ENCODE measurements at regions not wholly inside any gene's neighbourhood (a gene's known extent, or its start where the extent isn't known, plus 50 kb on each side); places are given as distances from the start of the nearest gene placed in this dataset.
A peak's percentile ranks its signal among the peaks of the same experiment; 100 is the strongest.

DNA sequence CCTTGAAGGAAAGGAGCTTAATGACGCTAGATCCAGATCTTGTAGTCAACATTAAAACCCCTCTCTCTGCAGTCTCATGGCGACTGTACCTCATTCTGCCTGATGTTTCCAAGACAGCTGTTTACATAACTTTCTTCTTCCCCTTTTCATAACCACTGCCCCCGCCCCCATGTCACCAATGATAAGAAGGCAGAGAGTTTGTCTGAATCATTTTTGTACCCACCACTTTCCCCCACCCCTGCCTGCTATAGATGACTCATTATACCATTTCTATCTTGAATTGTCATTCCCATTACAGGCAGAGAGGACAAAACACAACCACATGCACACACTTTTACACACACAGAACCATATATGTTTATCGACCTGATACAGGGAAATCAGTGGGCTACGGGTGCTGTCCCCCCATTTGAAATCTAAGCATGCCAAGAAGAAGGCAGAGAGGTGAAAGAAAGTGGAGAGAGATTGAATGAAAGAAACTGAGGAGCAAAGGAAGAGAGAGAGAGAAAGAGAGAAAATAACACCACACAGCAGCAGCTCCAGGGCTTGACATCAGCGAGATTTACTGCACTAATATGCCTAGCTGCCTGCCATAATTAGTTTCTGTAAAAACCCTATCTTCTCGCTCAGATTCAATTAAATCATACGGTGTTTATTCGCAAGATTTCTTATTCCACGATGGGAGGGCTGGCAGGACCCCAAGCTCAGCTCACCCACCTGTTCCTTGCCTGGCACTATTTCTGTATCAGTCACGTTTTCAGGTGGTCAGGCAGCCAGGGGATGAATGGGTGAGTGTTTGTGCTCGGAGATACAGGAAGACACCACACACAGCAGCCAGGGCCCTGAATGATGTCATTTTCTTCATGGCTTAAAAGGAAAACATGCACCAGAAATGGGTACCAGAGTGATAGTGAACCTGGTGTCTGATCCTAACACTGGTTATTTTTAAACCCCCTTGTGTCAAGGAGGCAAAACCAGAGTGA lies 114.3 kb upstream of the SERP2 start:
- peak; percentile 48 for DNase-seq (ENCODE audit: low read depth)
- TF ChIP-seq CTCF (conservative IDR thresholded peaks at IDR 0.05; ENCODE audit: low read depth, low read length), result no peak
- no peak overlapping the region for H3K4me3 ChIP-seq (ENCODE audit: low read depth, low read length)

DNA sequence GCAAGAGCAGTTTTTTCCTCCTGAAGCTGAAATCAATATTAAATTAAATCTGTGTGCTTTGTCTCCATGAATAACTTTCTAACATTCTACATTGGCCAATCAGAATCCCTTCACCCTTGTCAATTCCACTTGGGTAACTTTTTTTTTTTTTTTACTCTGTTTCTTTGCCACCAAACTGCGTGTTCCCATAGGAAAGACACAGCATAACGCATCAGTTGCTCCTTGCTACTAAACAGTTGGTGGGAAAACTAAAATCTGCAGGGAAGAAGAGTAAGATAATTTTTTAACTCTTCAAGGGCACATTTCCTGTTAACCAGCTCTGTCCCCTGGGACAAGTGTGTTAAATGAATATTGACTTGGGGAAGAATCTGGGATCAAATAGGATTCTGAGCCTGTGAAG lies 113.3 kb upstream of the SERP2 start:
- no peak for DNase-seq (ENCODE audit: low read depth)
- no peak for TF ChIP-seq CTCF (conservative IDR thresholded peaks at IDR 0.05; ENCODE audit: low read depth, low read length)
- H3K4me3 ChIP-seq (ENCODE audit: low read depth, low read length), result no peak overlapping the region

GRCh38 chr13:44263751-44264620 lies 109.6 kb upstream of the SERP2 start:
- TF ChIP-seq CTCF (conservative IDR thresholded peaks at IDR 0.05; ENCODE audit: low read depth, low read length), result no peak
- DNase-seq (ENCODE audit: low read depth), result peak; percentile 88
- no peak overlapping the region for H3K4me3 ChIP-seq (ENCODE audit: low read depth, low read length)

DNA sequence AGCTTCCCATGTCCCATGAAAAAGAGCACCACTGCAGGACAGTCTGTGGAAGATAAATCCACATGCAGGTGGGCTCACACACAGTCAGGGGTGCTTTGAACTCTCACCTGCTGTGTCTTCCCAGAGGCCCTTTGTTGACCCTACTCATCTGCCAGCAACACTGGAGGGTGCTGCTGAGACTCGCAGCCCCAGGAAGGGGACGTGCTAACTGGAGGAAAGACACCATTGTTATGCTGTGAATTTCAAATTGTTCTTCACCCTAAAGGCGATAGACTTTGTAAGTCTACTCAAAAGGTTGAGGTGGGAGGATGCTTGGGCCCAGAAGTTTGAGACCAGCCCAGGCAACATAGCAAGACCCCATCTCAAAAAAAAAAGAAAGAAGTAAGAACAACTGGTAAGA lies 107.3 kb upstream of the SERP2 start:
- DNase-seq (ENCODE audit: low read depth), result no peak
- no peak overlapping the region for H3K4me3 ChIP-seq (ENCODE audit: low read depth, low read length)

GRCh38 chr13:44266772-44267171 lies 106.9 kb upstream of the SERP2 start:
- no peak overlapping the region for H3K4me3 ChIP-seq (ENCODE audit: low read depth, low read length)
- TF ChIP-seq CTCF (conservative IDR thresholded peaks at IDR 0.05; ENCODE audit: low read depth, low read length), result no peak
- DNase-seq (ENCODE audit: low read depth), result no peak

More for the DNA sequence above, 107.3 kb upstream of the SERP2 start:
- no peak for TF ChIP-seq CTCF (conservative IDR thresholded peaks at IDR 0.05; ENCODE audit: low read depth, low read length)

DNA sequence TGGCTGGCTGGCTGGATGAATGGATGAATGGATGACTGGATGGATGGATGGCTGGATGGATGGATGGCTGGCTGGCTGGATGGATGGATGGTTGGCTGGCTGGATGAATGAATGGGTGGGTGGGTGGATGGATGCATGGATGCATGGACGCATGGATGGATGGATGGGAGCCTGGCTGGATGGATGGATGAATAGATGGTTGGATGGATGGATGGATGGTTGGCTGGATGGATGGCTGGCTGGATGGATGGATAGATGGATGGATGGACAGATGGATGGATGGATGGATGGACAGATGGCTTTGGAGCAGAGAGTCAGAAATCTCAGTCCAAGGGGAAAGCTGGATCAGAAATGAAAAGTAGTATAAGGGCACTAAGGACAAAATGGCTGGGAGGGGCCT lies 106.4 kb upstream of the SERP2 start:
- no peak for TF ChIP-seq CTCF (conservative IDR thresholded peaks at IDR 0.05; ENCODE audit: low read depth, low read length)
- no peak for DNase-seq (ENCODE audit: low read depth)
- H3K4me3 ChIP-seq (ENCODE audit: low read depth, low read length), result no peak overlapping the region
